HepG2 (cell line): ENCODE measurements at regions not wholly inside any gene's neighbourhood (a gene's known extent, or its start where the extent isn't known, plus 50 kb on each side); places are given as distances from the start of the nearest gene placed in this dataset.

Source experiments
- CTCF ChIP-seq: sonication (generic); formaldehyde crosslinking; IDR thresholded peaks from 2 replicates; pipeline ENCODE4 v1.5.0; 2020; ENCODE audit warnings: mild to moderate bottlenecking, missing genetic modification reagents, moderate library complexity
- DMTF1 ChIP-seq: sonication (generic); formaldehyde crosslinking; IDR thresholded peaks from 2 replicates; pipeline ENCODE4 v1.4.0; 2020; ENCODE audit warnings: mild to moderate bottlenecking, missing genetic modification reagents
- DNMT3B ChIP-seq: conservative IDR thresholded peaks from 2 replicates; pipeline ENCODE4 v1.6.1; 2016; ENCODE audit warnings: missing biosample characterization, control low read depth
- ETV5 ChIP-seq: IDR thresholded peaks from 2 replicates; pipeline ENCODE4 v1.6.1; 2018; ENCODE audit warnings: missing biosample characterization, missing genetic modification reagents, inconsistent platforms, borderline replicate concordance
- ETV6 ChIP-seq: sonication (generic); formaldehyde crosslinking; conservative IDR thresholded peaks from 2 replicates; pipeline ENCODE4 v1.4.0; 2020; ENCODE audit warnings: missing genetic modification reagents
- HIC2 ChIP-seq: sonication (generic); formaldehyde crosslinking; IDR thresholded peaks from 2 replicates; pipeline ENCODE4 v1.9.0; 2022; ENCODE audit warnings: low read depth, missing genetic modification reagents
- JUNB ChIP-seq: sonication (generic); formaldehyde crosslinking; IDR thresholded peaks from 2 replicates; pipeline ENCODE4 v1.8.0; 2022; ENCODE audit warnings: missing genetic modification reagents, mild to moderate bottlenecking, borderline replicate concordance
- MLX ChIP-seq: IDR thresholded peaks from 2 replicates; pipeline ENCODE4 v1.6.1; 2016
- MXD3 ChIP-seq: IDR thresholded peaks from 2 replicates; pipeline ENCODE4 v1.6.1; 2016; ENCODE audit warnings: mild to moderate bottlenecking, missing biosample characterization, missing genetic modification reagents
- NCOA5 ChIP-seq: sonication (generic); formaldehyde crosslinking; IDR thresholded peaks from 2 replicates; pipeline ENCODE4 v1.4.0; 2020; ENCODE audit warnings: missing genetic modification reagents
- POGK ChIP-seq: sonication (generic); formaldehyde crosslinking; conservative IDR thresholded peaks from 2 replicates; pipeline ENCODE4 v1.8.0; 2022; ENCODE audit warnings: mild to moderate bottlenecking, moderate library complexity, missing genetic modification reagents
- REPIN1 ChIP-seq: sonication (generic); formaldehyde crosslinking; IDR thresholded peaks from 2 replicates; pipeline ENCODE4 v1.8.0; 2022; ENCODE audit warnings: missing genetic modification reagents, low read depth, mild to moderate bottlenecking, borderline replicate concordance
- RNF2 ChIP-seq: fragments of 450-650 bp; conservative IDR thresholded peaks from 2 replicates; pipeline ENCODE4 v1.6.1; 2016; ENCODE audit warnings: low read depth
- ZFP1 ChIP-seq: IDR thresholded peaks from 2 replicates; pipeline ENCODE4 v1.6.1; 2016
- ZNF160 ChIP-seq: sonication (generic); formaldehyde crosslinking; IDR thresholded peaks from 2 replicates; pipeline ENCODE4 v1.8.0; 2022; ENCODE audit warnings: mild to moderate bottlenecking, inconsistent platforms, missing genetic modification reagents
- ZNF501 ChIP-seq: sonication (generic); formaldehyde crosslinking; IDR thresholded peaks from 2 replicates; pipeline ENCODE4 v1.5.1; 2020; ENCODE audit warnings: mild to moderate bottlenecking, moderate library complexity, missing genetic modification reagents
- ZNF546 ChIP-seq: sonication (generic); formaldehyde crosslinking; conservative IDR thresholded peaks from 2 replicates; pipeline ENCODE4 v1.8.1; 2023; ENCODE audit warnings: mild to moderate bottlenecking, missing genetic modification reagents
- ZNF775 ChIP-seq: sonication (generic); formaldehyde crosslinking; IDR thresholded peaks from 2 replicates; pipeline ENCODE4 v1.4.0; 2020; ENCODE audit warnings: missing genetic modification reagents, mild to moderate bottlenecking, moderate library complexity, borderline replicate concordance
- ZNF841 ChIP-seq: sonication (generic); formaldehyde crosslinking; IDR thresholded peaks from 2 replicates; pipeline ENCODE4 v1.8.1; 2023; ENCODE audit warnings: missing genetic modification reagents, borderline replicate concordance

GRCh38 chr3:8443829-8444791, 57.5 kb upstream of the LMCD1 start (continued):
- no peak for TF ChIP-seq POGK
- TF ChIP-seq CTCF (CRISPR knock-in tag): no peak; the same call in 1 of the 2 replicates
- peak; percentile 76; the same call in 1 of the 2 replicates for TF ChIP-seq DNMT3B (CRISPR knock-in tag)
- 0 out of 2 replicates have a peak, but pooled peaks have one; percentile 46 for TF ChIP-seq MXD3 (CRISPR knock-in tag)
- no peak for TF ChIP-seq ZNF841 (CRISPR knock-in tag)
- no peak for TF ChIP-seq ZNF775 (CRISPR knock-in tag)
- TF ChIP-seq HIC2 (CRISPR knock-in tag): no peak
- peak; percentile 70; the same call in 1 of the 2 replicates for TF ChIP-seq ZNF501 (CRISPR knock-in tag)
- TF ChIP-seq ETV5 (CRISPR knock-in tag): peak; percentile 94
- no peak for TF ChIP-seq NCOA5 (CRISPR knock-in tag)
- TF ChIP-seq MLX (CRISPR knock-in tag): peak; percentile 50; the same call in 1 of the 2 replicates
- no peak for TF ChIP-seq RNF2
- peak; percentile 93 for TF ChIP-seq ZFP1
- no peak; the same call in 1 of the 2 replicates for TF ChIP-seq ETV6 (CRISPR knock-in tag)
- peak; percentile 86 for TF ChIP-seq REPIN1 (CRISPR knock-in tag)
- TF ChIP-seq ZNF546 (CRISPR knock-in tag): no peak
- TF ChIP-seq JUNB (CRISPR knock-in tag): no peak
- TF ChIP-seq ZNF160: no peak
- no peak for TF ChIP-seq DMTF1 (CRISPR knock-in tag)
